Hypothalamus (tissue), 51 donors: ENCODE measurements at regions not wholly inside any gene's neighbourhood (a gene's known extent, or its start where the extent isn't known, plus 50 kb on each side); places are given as distances from the start of the nearest gene placed in this dataset.
"Not testable (repeated sequence)": the region's sequence is repeated elsewhere in the genome, so short reads cannot be mapped to it uniquely, and the experiment has no call there.

Source experiments
- DNase-seq, 51 donors: peaks; one replicate each; lab custom pipeline; 2025; lab: John Stamatoyannopoulos, UW

DNA sequence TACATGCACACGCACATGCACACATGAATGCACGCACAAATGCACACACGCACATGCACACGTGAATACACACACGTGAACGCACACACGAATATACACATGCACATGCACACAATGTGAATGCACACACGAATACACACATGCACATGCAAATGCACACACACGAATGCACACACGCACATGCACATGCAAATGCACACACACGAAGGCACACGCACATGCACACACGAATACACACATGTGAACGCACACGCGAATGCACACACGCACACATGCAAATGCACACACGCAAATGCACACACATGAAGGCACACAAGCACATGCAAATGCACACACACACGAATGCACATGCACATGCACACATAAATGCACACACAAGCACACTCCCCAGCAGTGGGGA, 68.6 kb upstream of the GPC1 start:
- no peak for DNase-seq

DNA sequence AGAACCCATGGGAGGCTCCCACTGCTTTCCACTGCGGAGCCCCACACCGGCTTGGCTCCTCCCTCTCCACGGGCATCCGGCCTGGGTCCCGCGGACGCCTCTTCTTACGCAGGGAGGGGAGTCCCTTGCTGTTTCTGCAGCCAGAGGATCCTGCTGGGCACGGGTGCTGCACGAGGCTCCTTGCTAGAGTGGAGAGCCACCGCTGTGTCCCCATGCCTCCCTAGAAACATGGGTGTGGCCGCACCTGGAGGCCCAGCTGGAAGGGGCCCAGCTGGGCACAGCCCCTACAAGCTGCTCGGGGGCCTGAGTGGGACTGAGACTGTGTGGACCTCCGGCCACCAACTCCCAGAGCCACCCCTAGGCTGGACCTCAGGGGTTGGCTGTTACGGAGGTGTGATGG, 67.7 kb upstream of the GPC1 start:
- DNase-seq = no peak

DNA sequence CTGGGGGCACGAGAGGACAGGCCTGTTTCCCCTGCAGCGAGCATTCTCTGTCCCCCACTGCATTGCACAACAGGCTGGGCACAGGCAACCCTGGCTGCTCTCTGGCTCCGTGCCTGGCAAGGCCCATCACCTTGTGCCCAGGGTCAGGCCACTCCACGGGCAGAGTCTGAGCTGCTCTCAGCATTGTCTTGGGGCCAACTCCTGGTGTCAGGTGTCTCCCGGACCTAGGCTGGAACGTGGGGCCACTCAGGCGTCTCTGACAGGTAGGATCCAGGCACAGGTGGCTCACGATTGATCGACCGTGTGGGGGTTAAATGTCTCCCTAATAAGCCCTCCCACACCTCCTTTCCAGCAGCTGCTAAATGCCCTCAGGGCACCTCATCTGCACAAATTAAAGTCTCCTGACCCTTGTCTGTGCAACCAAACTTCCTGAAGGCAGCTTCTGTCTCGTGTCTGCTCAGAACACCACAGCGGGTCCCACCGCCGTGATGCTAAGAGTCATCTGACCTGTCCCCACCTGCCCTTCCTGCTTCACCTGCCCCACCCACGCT, 66.6 kb upstream of the GPC1 start:
- DNase-seq = no peak

DNA sequence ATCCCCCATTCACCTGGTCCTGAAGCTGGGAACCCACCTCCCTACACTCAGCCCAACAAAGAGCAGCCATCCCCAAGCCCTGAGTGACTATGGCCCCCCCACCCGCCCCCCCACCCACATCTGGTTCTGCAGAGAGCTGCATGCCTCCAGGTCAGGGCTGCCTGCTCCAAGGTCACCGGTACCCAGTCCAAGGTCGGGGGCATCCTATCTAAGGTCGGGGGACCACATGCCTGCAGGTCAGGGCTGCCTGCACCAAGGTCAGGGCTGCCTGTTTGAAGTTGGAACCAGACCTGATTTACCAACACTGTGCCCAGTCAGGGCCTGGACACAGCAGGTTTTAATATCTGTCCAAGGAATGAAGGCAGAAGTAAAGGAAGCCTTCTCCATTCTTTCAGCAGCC, 66.1 kb upstream of the GPC1 start:
- DNase-seq = no peak

DNA sequence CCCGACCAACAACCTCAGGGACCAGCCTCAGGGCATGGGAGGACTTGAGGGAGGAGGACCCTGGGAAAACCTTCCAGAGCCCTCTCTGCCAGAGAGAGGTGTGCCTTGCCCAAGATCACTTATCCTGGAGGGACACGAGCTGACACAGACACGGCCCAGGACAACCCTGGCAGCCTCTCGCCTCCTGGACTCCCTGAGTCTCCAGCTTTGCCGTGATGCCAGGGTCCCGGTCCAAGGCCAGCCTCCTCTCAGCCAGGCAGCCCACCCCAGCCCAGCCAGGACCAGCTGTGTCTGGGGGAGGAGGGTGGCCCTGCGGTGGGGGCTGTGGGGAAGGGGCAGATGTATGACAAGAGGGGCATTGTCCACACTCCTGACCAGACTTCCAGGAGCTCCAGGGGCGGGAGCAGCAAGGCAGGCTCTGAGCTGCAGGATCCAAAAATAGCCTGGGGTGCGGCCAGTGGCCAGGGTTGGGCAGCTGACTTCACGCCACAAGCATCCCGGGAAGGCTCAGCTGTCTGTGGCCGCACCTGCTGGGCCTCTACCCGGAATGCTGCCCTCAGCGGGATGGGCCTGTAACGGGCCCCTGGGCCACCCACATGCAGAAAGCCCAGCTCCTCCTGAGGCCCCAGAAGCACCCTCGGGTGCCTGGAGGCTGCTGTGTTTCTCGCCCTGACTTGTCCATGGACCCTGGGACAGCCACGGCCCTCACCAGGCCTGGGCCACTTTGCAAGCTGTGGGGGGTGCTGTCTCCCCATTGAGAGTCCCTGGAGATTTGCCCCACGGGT, 65.5 kb upstream of the GPC1 start:
- DNase-seq = peak in 40 of 51 donors; percentile 12 to 80 (median 48)

DNA sequence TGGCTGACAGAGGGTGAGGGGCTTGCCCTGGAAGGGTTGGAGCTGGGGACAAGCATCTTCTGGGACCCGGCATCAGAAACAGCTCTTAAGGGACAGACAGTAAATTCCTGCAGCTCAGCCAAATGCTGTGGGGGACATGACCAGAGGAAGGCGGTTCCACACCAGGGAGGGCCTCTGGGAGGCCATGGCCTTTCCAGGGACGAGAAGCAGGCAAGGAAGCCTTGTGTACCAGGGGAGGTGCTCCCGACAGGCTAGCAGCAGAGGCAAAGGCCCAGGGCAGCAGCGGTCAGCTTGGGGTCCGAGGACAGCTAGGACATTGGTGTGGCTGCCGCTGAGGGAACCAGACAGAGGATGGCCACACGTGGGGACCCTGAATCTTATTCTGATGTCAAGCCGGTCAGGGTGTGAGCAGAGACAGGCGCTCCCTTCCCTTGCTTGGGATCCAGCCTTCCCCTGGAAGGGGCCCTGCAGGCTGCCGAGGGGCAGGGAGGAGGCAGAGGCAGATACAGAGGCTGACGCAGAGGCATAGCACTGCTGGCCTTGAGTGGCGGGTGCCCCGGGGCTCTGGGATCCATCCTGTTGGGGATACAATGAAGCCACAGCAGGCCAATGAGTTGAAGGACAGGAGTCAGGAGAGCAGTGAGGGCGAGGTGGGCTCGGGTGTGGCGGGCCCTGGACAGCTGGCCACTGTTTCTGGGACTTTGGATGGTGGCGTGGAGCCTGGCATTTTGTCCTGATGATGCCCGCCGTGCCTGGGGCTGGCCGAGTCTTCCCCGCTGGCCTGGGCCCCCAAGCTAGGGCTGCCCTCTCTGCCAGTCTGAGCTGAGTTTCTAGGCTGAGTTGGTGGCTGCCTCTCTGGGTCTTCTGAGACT, 64.1 kb upstream of the GPC1 start:
- no peak for DNase-seq

DNA sequence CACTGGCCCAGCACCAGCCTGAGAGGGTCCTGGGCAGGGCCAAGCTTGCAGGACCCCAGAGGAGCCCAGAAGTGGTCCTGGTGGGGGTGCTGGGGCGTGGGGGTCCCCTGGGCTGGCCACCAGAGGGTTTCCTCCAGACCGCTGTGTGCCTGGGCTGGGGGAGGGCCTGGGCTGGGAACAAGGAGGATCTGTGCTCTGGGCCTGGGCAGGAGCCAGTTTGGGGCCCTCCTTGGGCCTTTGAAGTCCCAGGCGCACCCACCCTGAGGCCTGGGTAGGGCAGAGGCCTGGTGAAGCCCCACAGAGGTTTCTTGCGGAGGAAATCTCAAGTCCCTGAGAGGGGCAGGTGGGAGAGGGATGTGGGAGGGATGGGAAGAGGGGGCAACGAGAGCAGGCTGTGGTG, 63.4 kb upstream of the GPC1 start:
- DNase-seq = peak in 3 of 51 donors; percentile 11 to 22 (median 19)

DNA sequence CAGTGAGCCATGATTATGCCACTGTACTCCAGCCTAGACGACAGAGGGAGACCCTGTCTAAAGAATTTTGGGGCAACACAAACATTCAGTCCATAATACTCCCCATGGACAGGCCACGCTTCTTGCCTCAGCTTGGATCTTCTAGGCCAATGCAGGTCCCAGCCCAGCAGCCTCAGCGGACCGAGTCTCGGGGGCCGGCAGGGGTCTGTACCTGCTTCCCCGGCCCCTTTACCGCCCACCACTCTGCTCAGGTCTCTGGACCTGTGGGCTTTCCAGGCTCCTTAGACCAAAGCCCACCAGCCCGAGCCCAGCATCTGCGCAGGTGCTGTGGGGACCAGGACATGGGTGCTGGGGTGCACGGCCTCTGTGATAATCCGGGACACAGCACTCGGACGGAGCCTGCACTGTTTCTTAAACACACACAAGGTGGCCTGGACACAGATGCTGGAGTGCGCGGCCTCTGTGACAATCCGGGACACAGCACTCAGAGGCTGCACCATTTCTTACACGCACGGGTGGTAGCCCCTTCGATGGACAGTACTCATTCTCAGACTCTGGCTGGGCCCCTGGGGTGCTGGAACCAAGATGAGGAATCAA, 62.1 kb upstream of the GPC1 start:
- no peak for DNase-seq

DNA sequence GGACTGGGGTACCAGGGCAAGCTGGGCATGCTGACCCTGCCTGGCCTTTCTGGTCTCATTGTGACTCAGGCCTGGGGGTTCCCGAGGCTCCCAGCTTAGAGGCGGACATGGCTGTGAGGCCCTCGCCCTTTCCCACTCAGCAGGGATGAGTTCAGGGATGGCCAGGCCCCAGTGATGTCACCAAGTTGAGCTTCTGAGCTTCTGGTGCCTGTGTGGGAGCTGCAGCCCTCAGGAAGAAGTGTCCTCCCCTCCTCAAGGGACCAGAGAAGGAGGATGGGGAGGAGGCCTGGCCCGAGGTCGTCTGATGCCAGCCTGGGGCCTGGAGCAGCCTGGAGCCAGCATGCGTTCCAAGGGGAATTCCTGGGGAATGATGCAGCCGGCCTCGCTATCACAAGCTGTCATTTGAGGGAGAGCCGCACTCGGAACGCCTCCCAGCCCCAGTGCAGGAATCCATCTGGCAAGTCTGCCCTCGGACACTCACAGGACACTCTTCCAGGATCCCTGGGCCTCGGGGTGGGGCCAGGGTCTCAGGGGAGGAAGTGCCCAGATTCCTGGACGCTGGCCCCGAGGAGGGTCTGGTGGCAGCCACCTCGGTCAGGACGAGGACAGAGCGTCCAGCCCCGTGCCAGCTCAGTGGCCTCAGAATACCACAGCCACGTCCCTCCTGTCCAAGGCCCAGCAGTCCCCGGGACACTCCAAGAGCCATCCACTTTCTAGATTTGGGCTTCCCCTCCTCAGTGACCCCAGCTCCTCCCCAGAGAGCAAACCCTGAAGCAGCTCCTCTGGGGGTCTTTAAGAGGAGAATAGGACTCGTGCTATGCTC, 61.2 kb upstream of the GPC1 start:
- DNase-seq = no peak

DNA sequence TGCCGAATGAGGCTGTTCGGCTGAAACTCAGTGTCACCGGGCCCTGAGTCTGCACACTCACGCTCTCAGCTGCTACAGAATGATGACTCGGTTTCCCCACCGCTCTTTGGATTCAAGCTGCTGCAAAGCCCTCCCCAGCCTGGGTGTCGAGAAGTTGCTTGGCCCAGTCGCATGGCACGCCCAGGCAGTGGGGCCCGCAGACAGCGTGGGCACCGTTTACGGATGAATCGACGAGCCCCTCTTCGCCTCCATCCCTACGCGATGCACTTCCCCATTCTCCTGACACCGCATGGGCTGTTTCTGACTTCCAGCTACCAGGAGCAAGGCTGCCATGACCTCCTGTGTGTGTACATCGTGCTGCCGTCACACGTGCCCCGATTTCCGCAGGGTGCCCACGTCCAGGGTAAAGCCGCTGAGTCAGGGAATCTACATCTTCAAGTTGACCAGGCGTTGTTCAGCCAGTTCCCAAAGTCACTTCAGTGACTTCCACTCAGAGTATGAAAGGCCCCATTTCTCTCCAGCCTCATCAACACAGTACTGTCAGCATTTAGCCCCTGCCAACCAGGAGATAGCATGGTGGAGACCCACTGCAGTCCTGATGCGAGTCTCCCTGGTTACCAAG, 60.3 kb upstream of the GPC1 start:
- no peak for DNase-seq

DNA sequence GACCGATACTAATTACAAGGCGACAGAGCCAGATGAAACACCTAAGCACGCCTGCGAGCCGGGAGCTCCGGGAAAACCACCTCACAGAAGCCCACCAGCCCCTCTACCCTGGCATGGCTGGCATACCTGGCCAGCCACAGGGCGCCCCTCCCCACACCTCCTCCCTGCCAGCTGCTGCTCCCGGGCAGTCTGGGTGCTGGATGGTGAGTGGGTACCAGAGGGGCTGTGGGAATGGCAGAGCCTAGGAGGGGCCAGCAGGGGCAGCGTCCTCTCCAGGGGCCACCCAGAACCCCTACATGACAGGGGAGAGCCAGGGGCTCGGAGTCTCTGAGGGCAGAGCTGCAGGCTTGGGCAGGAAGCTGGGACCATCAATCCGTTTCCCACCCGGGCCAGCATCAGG, 58.7 kb upstream of the GPC1 start:
- DNase-seq = no peak

DNA sequence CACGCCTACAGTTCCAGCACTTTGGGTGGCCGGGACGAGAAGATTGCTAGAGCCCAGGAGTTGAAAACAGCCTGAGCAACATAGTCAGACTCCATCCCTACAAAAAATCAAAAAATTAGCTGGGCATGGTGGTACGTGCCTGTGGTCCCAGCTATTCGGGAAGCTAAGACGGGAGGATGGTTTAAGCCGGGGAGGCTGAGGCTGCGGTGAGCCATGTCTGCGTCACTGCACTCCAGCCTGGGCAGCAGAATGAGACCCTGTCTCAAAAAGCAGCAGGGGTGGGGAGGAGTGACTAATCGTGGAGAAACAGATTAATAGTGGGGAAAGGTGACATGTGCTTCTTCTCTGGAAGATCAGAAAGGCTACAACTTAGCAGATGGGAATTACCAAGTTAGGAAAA, 58.1 kb upstream of the GPC1 start:
- no peak for DNase-seq

DNA sequence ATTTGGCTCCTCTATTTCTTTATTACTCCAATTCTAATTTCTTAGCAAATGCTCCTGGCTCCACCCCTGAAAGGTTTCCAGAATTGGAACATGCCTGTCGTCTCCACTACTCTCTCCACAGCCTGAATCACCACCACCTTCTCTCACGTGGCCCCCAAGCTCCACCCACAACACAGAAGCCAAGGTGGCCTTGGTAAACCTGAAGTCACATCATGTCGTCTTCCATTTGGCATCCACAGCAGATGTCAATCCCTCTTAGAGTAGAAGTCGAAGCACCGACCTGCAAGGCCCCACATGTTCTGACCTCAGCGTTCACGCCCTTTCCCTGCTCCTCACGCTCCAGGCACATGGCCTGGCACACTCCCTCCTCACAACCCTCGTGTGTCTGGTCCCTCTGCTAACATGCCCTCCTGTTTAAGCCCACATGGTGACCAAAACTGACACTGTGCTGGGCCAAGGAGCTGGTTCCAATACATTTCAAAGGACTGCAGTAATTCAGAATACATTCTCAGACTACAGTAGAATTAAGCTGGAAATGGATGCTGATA, 56.3 kb upstream of the GPC1 start:
- DNase-seq = no peak

DNA sequence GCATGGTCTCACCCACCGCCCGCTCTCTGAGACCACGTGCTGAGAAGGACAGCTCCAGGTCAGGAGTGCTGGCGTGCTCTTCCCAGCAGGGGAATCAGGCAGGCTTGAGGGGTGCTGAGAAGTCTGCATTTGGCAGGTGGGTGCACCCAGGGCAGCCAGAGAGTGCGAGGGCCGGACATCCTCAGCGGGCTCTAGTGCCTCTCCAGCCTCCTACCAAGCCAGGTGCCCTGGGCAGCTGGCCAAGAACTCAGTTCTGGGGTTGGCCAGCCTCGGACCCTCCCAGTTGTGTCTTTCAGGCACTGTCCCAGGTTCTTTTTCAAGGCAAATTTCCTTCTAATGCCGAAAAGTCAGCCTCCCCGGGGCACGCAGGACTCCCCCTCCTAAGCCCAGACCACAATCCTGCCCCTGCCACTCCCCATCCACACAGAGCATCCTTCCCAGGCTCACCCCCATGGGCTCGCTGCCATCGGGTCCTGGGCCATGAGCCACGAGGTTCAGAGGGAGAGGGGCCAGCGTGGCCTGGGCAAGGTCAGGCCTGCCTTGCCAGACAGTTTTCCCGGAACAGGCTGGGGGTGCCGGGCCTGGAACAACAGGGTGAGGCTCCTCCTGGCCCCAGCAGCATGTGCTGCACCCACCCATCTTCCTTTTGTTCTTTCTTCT, 52.2 kb upstream of the GPC1 start:
- no peak for DNase-seq

DNA sequence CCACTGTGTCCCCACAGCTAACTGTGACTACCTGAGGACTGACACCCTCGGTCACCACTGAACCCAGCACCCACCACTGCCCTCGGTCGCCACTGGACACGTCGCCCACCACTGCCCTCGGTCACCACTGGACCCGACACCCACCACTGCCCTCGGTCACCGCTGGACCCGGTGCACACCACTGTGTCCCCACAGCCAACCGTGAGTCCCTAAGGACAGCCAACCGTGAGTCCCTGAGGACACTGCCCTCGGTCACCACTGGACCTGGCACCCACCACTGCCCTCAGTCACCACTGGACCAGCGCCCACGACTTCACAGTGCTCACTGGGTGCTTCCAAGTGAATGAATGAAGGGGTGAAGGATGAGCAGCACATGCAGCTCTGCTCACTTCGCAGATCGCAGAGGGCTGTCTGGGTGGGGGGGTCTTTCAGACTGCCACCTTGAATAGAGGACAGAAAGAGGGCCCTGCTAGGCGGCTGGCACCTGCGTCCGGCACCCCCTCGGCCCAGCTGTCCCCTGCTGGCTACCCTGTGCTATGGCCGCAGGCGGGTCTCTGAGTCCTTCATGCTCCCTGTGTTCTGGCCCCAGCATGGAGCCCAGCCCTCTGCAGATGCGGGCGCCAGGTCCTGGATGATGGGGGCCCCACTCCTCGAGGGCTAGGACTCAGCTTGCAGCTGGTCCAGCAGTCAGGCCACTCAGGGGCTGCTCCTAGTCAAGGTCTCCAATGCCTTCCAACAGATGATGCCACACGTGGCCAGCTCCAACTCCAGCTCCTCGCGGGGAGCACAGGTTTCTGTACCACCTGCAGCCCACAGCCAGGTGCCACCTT, 51.4 kb upstream of the GPC1 start:
- no peak for DNase-seq

DNA sequence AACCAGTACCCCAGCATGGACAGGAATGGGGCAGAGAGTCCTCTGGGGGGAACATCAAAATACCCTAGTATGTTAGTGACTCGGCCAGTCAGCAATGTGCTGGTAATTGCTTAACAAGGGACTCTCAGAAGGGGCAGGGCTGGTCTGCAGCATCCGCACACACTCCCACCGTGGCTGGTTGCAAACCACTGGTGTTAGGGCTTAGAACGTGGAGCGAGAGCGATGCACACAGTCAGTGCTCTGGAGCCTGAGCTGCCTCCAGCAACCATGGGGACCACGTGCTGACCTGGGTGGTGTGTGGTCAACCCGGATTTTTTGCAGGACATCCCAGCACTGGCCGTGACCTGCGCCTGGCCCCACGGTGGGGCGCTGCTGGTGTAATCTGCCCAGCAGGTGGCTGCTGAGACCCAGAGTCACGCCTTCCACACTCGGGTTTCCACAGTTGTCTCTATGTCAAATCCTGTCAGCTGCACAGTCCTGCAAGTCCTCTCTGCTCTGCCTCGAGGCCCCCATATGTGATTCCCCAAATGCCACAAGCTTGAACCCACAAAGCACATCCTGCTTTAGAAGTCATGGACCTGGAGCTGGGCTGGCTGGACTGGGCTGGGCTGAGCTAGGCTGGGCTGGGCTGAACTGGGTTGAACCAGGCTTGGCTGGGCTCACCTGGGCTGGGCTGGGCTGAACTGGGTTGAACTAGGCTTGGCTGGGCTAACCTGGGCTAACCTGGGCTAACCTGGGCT, 50.6 kb upstream of the GPC1 start:
- no peak for DNase-seq

DNA sequence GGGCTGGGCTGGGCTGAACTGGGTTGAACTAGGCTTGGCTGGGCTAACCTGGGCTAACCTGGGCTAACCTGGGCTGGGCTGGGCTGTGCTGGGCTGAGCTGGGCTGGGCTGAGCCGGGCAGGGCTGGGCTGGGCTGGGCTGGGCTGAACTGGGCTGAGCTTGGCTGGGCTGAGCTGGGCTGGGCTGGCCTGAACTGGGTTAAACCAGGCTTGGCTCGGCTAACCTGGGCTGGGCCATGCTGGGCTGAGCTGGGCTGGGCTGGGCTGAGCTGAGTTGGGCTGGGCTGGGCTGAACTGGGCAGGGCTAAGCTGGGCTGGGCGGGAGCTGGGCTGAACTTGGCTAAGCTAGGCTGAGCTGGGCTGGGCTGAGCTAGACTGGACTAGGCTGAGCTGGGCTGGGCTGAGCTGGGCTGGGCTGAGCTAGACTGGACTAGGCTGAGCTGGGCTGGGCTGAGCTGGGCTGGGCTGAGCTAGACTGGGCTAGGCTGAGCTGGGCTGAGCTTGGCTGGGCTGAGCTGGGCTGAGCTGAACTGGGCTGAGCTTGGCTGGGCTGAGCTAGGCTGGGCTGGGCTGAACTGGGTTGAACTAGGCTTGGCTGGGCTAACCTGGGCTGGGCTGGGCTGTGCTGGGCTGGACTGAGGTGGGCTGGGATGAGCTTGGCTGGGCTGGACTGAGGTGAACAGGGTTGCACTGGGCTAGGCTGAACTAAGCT, 49.9 kb upstream of the GPC1 start:
- not testable (repeated sequence) for DNase-seq
